Adrenal gland (tissue), 9 donors: ENCODE measurements at regions not wholly inside any gene's neighbourhood (a gene's known extent, or its start where the extent isn't known, plus 50 kb on each side); places are given as distances from the start of the nearest gene placed in this dataset.

Experiments used
- DNase-seq, 7 donors: peaks; one replicate each; pipeline ENCODE4 v3.0.0-alpha.2; 2019 to 2020
- H3K27ac ChIP-seq, 5 donors: fragments of 200-600 bp; sonication (generic) in 4 of 5; 1 replicate in 3 of 5; 2 replicates in 2 of 5; pipeline versions ENCODE4 v1.5.1 to v1.8.0; 2016 to 2020; ENCODE audit warnings: mild to moderate bottlenecking in 1 of 5
- H3K27me3 ChIP-seq: fragments of 200-600 bp; 2 replicates; pipeline ENCODE4 v1.8.0; 2021
- H3K36me3 ChIP-seq, 2 donors: fragments of 200-600 bp; replicated peaks in 1 of 2; 1 replicate in 1 of 2; 2 replicates in 1 of 2; pipeline versions ENCODE4 v1.5.1 to v1.8.0; 2018 to 2022
- H3K4me1 ChIP-seq, 2 donors: fragments of 200-600 bp; replicated peaks in 1 of 2; 1 replicate in 1 of 2; 2 replicates in 1 of 2; pipeline versions ENCODE4 v1.5.1 to v1.8.0; 2018 to 2021
- H3K4me3 ChIP-seq, 4 donors: fragments of 200-600 bp; sonication (generic) in 3 of 4; one replicate each; pipeline ENCODE4 v1.5.1; 2016 to 2018
- H3K9me3 ChIP-seq, 3 donors: fragments of 200-600 bp; sonication (generic) in 1 of 3; replicated peaks in 1 of 3; 1 replicate in 2 of 3; 2 replicates in 1 of 3; pipeline versions ENCODE4 v1.5.1 to v1.8.0; 2016 to 2021
- CTCF ChIP-seq, 6 experiments: fragments of 450-650 bp in 4 of 6; fragments of 200-600 bp in 2 of 6; sonication (generic) in 1 of 6; IDR thresholded peaks; 1 replicate in 5 of 6; 2 replicates in 1 of 6; pipeline versions ENCODE4 v1.5.1 to v1.8.0; 2016 to 2021; ENCODE audit warnings: antibody characterized with exemption in 6 of 6, mild to moderate bottlenecking in 2 of 6, moderate library complexity in 1 of 6
- POLR2A ChIP-seq, 2 donors: fragments of 450-650 bp; IDR thresholded peaks; one replicate each; pipeline ENCODE4 v1.6.1; 2017; ENCODE audit warnings: antibody characterized with exemption in 2 of 2, mild to moderate bottlenecking in 2 of 2, moderate library complexity in 1 of 2
- WGBS, 4 donors: extraction: QIAGEN DNeasy Blood & Tissue Kit in 2 of 4; methylation state at CpG; one replicate each; pipeline versions ENCODE4 v1.1.5 to v1.1.7; 2013 to 2017; 5-methylcytosine and 5-hydroxymethylcytosine counted together
- intact Hi-C, 2 donors: fragments of 100-400 bp; cut with DNase I; formaldehyde crosslinking; loops; one replicate each; pipeline versions ENCODE4 v1.14.1 to v1.15.0; 2022 to 2023
- donor health status: healthy with polysubstance abuse.
- donor health status: Bipolar disorder and iron deficiency.
- donor health status: DM: yes; HTN: yes; CAD: no.
- donor health status: DM: no; HTN: no; CAD: no.
- donor health status: DM: no; HTN: no; CAD: no.

GRCh38 chr1:30172757-30173156 is 550.6 kb downstream of the MATN1 start:
- no peaks in the 10 kb centered on the region for H3K36me3 ChIP-seq
- H3K27ac ChIP-seq: no peak overlapping the region
- no peaks in the 10 kb centered on the region for H3K9me3 ChIP-seq
- H3K4me3 ChIP-seq: no peak overlapping the region
- 68 to 81% (median 79%) methylated on average over 2 of the region's 2 CpGs for WGBS, 4 donors
- intact Hi-C loops: no loop called here
- H3K27me3 ChIP-seq: no peaks in the 10 kb centered on the region
- no peaks in the 10 kb centered on the region for H3K4me1 ChIP-seq
- TF ChIP-seq CTCF (IDR thresholded peaks at IDR 0.05) (no peak), POLR2A (IDR thresholded peaks at IDR 0.05) (no peak)
- no peak for DNase-seq

- no peak for DNase-seq
- WGBS, 4 donors: 74 to 94% (median 90%) methylated on average over 5 of the region's 5 CpGs
- Histone ChIP-seq H3K4me1 (no peaks in the 10 kb centered on the region), H3K4me3 (no peak overlapping the region), H3K9me3 (no peaks in the 10 kb centered on the region), H3K27me3 (no peaks in the 10 kb centered on the region), H3K36me3 (no peaks in the 10 kb centered on the region), H3K27ac (no peak overlapping the region)
- intact Hi-C loops: no loop called here
- TF ChIP-seq CTCF (IDR thresholded peaks at IDR 0.05) (no peak), POLR2A (IDR thresholded peaks at IDR 0.05) (no peak)
These were observed 551.1 kb downstream of the MATN1 start for GRCh38 chr1:30172299-30172694.

GRCh38 chr1:30171537-30172298 is 551.7 kb downstream of the MATN1 start:
- no peaks in the 10 kb centered on the region for H3K4me1 ChIP-seq

GRCh38 chr1:30169269-30169668 is 554.1 kb downstream of the MATN1 start:
- H3K27me3 ChIP-seq: no peaks in the 10 kb centered on the region
- no peaks in the 10 kb centered on the region for H3K36me3 ChIP-seq
- no peaks in the 10 kb centered on the region for H3K4me1 ChIP-seq
- DNase-seq: no peak
- H3K4me3 ChIP-seq: no peak overlapping the region
- intact Hi-C loops: no loop called here
- TF ChIP-seq POLR2A (IDR thresholded peaks at IDR 0.05) (no peak), CTCF (IDR thresholded peaks at IDR 0.05) (no peak)
- 68 to 85% (median 70%) methylated on average over 2 to 4 of the region's 4 CpGs for WGBS, 4 donors
- no peak overlapping the region for H3K27ac ChIP-seq
- no peaks in the 10 kb centered on the region for H3K9me3 ChIP-seq

More at GRCh38 chr1:30171537-30172298, 551.7 kb downstream of the MATN1 start:
- no peak overlapping the region for H3K27ac ChIP-seq
- no peaks in the 10 kb centered on the region for H3K9me3 ChIP-seq
- H3K4me3 ChIP-seq: no peak overlapping the region
- intact Hi-C loops: no loop called here
- no peaks in the 10 kb centered on the region for H3K27me3 ChIP-seq
- DNase-seq: no peak
- 81 to 83% (median 82%) methylated on average over 9 of the region's 9 CpGs for WGBS, 4 donors
- TF ChIP-seq POLR2A (IDR thresholded peaks at IDR 0.05) (no peak), CTCF (IDR thresholded peaks at IDR 0.05) (no peak)
- H3K36me3 ChIP-seq: no peaks in the 10 kb centered on the region
